CMK (cell line): ENCODE measurements at regions not wholly inside any gene's neighbourhood (a gene's known extent, or its start where the extent isn't known, plus 50 kb on each side); places are given as distances from the start of the nearest gene placed in this dataset.

ENCODE experiments used
- DNase-seq: peaks from one replicate; pipeline ENCODE4 v3.0.0-alpha.2; 2010; ENCODE audit warnings: low read depth

DNA sequence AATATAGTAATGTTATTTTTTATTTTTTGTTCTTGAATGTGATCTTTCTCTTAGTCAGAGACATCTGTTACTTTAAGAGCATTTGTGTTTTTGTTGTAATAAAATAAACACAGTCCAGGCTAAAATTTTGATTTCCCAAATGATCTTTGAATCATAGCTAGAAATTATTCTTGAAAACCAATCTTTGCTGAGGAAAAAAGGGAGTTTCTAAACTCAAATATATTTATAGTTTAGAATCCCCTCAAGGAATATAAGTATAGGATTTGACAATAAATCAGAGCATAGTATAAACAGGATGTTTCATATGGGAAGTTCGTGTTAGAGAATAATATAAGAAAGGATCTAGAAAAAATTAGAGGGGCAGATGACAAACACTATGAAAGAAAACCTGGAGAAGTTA lies 118.8 kb upstream of the ADAMTS19 start:
- no peak for DNase-seq

DNA sequence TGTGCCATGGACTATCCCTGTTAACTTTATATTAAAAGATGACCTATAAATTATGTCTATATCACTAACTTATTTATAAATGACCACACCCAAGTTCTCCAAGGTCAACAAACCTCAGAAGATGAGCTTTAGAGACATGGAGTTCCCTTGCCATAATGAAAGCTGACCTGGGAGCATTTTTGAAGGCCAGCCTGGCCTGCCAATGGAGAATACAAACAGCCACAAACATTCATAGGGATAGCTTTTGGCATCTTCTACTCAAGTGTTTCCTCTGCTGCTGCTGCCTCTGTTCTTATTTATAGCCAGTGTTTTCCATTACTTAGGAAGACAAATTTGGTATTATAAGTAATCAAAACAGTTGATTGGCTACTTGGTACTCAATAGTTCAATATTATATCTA lies 117.3 kb upstream of the ADAMTS19 start:
- DNase-seq: no peak

- no peak for DNase-seq
Observed at GRCh38 chr5:129345213-129345924, 114.7 kb upstream of the ADAMTS19 start.

DNA sequence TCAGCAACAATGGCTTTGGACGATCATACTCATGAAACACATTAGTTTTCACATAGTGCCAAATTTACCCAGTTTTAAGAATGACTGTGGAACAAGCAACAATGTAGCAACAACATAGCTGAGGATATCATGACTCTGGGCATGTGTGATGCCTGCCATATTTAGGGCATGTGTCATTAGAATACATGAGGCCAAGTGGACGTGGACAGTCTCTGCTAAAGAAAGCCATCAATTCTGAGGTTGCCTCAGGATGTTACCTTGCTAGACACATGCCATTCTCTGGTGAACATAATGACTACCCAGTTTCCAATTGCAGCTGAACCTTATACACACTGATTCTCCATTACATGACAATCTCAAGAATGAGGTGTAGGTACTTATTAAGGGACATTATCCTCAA lies 103.3 kb upstream of the ADAMTS19 start:
- no peak for DNase-seq

GRCh38 chr5:129358069-129358468 lies 102.0 kb upstream of the ADAMTS19 start:
- no peak for DNase-seq

GRCh38 chr5:129359450-129359849 lies 100.6 kb upstream of the ADAMTS19 start:
- DNase-seq: no peak

DNA sequence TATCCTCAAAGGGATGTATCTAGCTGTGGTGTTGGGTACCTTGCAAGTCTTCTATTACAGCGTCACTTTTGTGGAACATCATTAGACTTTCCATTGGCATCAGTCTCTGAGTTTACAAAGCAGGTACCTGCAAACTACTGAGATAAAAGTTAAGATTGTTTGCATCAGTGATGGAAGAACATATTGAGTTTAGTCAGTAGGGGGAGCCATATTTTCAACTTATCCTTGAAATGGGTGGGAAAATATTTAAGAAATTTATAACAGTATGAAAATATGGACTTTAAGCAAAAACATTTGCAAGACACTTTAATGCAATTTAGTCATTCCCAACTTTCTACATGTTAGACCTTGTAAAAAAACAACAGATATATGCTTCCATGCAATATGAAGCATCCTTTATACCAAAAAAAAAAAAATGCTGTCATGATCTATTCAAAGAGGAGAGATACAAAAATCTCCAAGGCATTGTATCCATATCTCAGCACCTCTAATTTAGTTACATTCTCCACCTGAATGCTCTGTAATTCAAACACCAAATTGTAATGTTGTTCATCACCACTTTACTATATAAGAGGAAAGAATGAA lies 98.6 kb upstream of the ADAMTS19 start:
- DNase-seq: peak; percentile 4

- no peak for DNase-seq
Observed at GRCh38 chr5:129362456-129362855, 97.6 kb upstream of the ADAMTS19 start.

DNA sequence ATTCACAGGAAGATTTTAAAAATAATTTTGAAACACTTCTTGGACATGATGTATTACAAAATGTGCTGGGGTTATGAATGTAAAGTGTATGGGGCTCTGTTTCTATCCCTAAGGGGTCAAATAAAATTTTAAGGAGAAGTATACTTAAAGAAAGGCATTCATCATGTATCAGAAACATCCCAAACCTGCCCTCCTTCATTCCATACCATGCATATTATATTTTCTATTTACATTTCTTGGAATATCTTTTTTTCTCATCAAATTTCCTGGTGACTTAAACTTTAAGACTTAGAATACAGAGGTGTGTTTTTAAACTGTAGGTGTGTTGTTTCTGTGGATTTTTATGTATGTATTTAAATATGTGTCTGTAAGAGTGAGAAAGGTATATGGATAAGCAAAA lies 96.1 kb upstream of the ADAMTS19 start:
- DNase-seq: no peak

- no peak for DNase-seq
Observed at GRCh38 chr5:129367883-129368282, 92.2 kb upstream of the ADAMTS19 start.

GRCh38 chr5:129372025-129372424 lies 88.1 kb upstream of the ADAMTS19 start:
- DNase-seq: no peak

DNA sequence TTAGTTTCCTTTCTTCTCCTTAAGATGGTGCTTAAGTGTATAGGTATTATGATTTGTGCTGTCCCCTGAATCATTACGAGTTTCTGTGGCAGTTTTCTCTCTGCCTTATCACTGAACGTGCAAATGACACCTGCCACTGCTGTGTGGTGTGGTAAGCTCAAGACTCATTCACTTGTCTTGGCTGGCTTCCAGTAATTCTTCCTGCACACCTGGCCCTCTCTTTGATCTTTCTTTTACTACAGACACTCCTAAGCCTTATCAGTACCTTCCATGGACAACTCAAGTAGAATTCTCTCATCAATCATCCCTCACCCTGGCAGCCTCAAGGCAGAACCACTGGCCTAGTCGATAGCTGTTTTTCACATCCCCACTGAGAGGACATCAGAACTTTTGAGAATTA lies 82.6 kb upstream of the ADAMTS19 start:
- DNase-seq: peak; percentile 21

DNA sequence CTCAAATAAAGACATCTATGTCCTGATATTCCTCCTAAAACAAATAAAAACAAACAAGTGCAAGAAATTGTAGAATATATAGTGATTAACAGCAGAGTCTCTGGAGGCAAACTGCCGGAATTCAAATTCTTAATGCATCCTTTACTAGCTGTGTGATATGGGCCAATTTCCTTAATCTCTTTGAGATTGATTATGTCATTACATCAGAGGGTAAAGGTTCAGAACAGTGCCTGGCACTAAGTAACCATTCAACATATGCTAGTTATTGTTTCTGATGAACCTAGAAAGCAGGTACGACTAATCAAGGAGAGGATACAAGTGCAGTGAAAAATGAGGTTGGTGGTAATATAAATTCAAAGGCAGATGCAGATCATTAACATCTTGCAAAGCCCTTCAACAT lies 81.1 kb upstream of the ADAMTS19 start:
- DNase-seq: no peak

- DNase-seq: peak; percentile 14
Observed at GRCh38 chr5:129379406-129379805, 80.7 kb upstream of the ADAMTS19 start.

GRCh38 chr5:129382921-129383672 lies 77.0 kb upstream of the ADAMTS19 start:
- DNase-seq: no peak

GRCh38 chr5:129384193-129384592 lies 75.9 kb upstream of the ADAMTS19 start:
- DNase-seq: no peak

DNA sequence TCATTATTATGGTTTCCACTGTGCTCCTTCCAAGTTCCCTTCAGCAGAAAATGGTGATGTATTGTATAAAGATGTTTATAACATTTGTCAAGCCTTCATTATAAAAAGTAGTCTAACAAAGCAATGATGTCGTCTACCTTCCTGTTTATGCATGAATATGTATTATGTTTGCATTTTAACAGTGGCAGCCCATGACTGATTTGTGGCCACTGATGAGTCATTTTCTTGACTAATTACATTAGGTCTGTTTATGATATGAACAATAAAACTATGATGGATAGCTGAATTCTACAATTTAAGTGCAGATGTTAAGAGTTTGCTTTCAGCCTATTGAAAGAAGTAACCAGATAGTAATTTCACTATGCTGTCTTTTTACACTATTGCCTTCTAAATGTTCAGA lies 75.4 kb upstream of the ADAMTS19 start:
- DNase-seq: no peak

- no peak for DNase-seq
Observed at GRCh38 chr5:129387944-129388343, 72.2 kb upstream of the ADAMTS19 start.

DNA sequence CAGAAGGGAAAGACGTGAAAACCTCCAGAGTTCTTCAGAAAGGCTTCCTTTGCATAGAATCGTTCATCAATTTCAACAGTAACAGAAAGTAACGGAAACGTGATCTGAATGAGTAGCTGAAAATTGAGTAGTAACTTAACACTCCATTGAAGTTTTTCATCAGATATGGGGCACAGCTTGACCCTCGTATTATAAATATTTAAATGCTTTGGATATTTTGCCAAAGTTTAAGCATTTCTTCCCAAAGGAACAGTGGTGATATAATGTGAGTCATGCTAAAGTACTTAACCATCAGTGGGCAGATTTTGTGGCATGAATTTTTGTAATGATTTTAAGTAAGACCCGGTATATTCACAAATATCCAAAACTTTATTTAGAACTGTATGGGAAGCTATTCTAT lies 67.4 kb upstream of the ADAMTS19 start:
- no peak for DNase-seq

GRCh38 chr5:129395247-129395646 lies 64.9 kb upstream of the ADAMTS19 start:
- no peak for DNase-seq

DNA sequence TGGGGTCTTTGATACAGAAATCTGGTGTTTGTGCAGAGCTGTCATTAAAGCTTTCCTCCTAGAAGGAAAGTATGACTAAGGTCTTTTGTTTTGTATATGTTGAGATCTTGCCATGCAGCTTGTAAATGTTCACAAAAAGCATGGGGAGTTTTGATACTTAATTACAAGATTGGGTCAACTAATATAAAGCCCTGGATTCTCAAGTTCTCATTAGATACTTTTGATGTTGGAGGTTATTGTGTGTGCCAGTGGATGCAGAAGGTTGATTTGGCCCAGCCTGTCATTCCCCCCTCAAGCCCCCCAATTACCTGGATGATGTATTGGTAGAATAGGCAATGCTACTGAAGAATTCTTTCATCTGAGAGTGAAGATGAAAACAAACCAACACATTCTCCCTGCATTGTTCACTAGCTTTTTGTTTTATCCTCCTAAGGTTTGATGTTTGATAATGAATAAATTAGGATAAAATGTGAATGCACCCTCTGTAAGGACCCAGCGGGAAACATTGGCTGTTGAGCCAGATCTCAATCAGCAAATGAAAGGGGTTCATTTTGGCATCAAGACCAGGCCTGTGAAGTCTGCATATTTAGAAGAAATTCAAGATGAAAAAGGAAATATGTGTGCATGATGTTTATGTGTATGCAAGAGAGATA lies 61.9 kb upstream of the ADAMTS19 start:
- no peak for DNase-seq

DNA sequence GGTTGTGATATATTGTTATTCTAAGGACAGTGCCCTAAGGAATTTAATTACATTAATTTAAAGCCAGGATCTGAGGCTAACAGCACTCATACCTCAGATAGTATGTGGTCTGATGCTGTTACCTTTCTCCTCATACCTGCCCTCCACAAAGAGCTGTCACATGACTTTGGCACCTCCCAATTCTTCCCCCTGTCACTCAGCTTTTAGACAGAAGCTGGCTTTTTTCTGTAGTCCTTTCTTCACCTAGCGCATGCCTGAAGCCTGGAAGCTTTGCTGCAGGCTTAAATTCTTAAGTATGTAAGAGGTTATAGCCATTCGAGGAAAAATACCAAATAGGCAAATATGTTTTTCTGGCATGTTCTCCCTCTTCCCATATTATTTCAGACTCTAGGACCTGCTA lies 61.0 kb upstream of the ADAMTS19 start:
- no peak for DNase-seq
